ENCODE measurements at regions not wholly inside any gene's neighbourhood (a gene's known extent, or its start where the extent isn't known, plus 50 kb on each side); places are given as distances from the start of the nearest gene placed in this dataset.

DNA sequence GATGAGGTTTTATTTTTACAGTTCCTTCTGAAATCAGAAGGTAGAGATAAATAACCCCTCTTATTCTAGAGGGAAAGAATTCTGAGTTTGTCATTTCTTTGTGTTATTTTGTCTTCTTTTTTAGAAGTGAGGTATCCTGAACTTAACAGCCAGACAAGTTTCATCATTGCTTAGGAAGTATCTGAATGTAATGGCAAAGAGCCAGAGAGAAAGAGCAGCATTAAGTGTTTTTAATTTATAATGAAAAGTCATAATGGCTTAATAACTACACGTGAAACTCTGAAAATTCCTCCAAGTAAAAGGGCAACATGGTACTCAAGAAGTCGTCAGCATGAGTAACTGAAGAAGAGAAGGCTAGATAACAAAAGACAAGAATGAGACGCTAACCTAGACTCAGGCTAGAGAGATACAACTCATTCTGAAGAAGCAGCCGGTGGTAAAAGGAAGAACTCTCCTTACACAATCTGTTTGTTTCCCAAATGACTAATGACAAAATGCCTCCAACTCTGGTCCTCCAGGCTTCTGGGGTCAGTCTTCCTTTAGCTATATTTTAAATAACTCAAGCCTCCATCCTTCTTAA is 116.2 kb upstream of the NECTIN3 start:
- TF ChIP-seq, protein P1, sequence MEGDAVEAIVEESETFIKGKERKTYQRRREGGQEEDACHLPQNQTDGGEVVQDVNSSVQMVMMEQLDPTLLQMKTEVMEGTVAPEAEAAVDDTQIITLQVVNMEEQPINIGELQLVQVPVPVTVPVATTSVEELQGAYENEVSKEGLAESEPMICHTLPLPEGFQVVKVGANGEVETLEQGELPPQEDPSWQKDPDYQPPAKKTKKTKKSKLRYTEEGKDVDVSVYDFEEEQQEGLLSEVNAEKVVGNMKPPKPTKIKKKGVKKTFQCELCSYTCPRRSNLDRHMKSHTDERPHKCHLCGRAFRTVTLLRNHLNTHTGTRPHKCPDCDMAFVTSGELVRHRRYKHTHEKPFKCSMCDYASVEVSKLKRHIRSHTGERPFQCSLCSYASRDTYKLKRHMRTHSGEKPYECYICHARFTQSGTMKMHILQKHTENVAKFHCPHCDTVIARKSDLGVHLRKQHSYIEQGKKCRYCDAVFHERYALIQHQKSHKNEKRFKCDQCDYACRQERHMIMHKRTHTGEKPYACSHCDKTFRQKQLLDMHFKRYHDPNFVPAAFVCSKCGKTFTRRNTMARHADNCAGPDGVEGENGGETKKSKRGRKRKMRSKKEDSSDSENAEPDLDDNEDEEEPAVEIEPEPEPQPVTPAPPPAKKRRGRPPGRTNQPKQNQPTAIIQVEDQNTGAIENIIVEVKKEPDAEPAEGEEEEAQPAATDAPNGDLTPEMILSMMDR (conservative IDR thresholded peaks at IDR 0.05; ENCODE audit: low read depth, low read length): no peak
- Histone ChIP-seq H3K4me1 (ENCODE audit: low read depth, poor library complexity, severe bottlenecking) (no peaks in the 10 kb centered on the region), H3K4me3 (IDR thresholded peaks at IDR 0.05; ENCODE audit: insufficient read depth, low read depth, low read length) (no peak overlapping the region), H3K4me2 (no peak overlapping the region), H3K36me3 (ENCODE audit: insufficient read depth) (no peaks in the 10 kb centered on the region), H2AFZ (ENCODE audit: low read depth) (no peak overlapping the region), H3K9ac (no peak overlapping the region), H3K79me2 (ENCODE audit: insufficient read depth, low read depth) (no peaks in the 10 kb centered on the region), H3K27ac (no peak overlapping the region), H3K27me3 (ENCODE audit: insufficient read depth, low read depth) (no peaks in the 10 kb centered on the region), H4K20me1 (ENCODE audit: insufficient read depth) (no peaks in the 10 kb centered on the region)

DNA sequence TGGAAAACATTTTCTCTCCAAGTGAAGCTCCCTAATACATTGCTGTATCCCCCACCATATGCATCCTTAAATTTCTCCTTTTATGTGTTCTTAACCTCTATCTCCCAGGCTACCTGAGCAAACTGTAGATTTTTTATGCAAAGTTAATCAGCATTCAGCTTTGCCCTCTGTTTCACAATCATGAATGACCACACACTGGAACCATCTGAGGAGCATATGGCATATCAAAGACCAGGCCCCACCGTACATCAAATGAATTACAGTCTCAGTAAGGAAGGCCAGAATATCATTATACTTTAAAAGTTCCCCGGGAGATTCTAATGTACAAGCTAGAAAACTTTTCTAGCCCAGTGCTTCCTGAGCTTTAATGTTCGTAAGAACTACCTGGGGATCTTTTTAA is 115.5 kb upstream of the NECTIN3 start:
- Histone ChIP-seq H3K4me2 (no peak overlapping the region), H2AFZ (ENCODE audit: low read depth) (no peak overlapping the region), H3K79me2 (ENCODE audit: insufficient read depth, low read depth) (no peaks in the 10 kb centered on the region)

DNA sequence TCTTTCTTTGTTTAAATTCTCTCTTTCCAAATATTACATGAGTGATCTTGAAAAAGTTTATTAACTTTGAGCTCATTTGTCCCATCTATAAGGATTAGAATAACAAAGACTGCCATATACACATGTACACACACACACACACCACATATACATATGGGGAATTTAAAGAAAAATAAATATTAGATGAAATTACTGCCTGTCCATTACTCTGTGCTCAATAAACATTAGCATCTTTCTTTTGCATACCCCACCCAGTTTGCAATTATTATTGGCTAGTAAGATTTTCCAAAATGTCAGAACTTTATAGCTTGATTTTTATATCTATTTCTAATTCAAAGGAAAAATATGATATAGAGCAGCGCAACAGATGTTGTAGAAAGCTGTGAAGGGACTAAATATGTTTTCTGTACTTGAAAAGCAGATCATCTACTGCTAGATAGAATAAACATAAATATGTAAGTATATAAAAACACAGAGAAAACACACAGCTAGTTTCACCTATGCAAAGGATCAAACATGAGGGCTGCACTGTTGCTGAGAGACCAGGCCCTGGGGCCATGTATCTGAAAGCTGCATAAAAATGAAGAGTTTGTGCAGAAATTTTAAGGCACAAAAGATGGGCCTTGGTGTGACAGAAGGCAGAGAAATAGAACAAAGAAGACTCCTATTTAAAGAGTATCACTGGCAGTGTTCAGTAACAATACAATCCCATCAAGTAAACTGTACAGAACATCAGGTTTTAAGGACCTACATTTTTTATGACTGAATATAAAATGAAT is 114.2 kb upstream of the NECTIN3 start:
- H2AFZ ChIP-seq (ENCODE audit: low read depth): no peak overlapping the region
- H3K27ac ChIP-seq: no peak overlapping the region
- no peak overlapping the region for H3K4me3 ChIP-seq (IDR thresholded peaks at IDR 0.05; ENCODE audit: insufficient read depth, low read depth, low read length)
- H3K4me2 ChIP-seq: no peak overlapping the region
- H3K79me2 ChIP-seq (ENCODE audit: insufficient read depth, low read depth): no peaks in the 10 kb centered on the region
- H3K9ac ChIP-seq: no peak overlapping the region
- H4K20me1 ChIP-seq (ENCODE audit: insufficient read depth): no peaks in the 10 kb centered on the region
- H3K36me3 ChIP-seq (ENCODE audit: insufficient read depth): no peaks in the 10 kb centered on the region
- no peaks in the 10 kb centered on the region for H3K4me1 ChIP-seq (ENCODE audit: low read depth, poor library complexity, severe bottlenecking)
- TF ChIP-seq, protein P1 (conservative IDR thresholded peaks at IDR 0.05; ENCODE audit: low read depth, low read length): no peak
- H3K27me3 ChIP-seq (ENCODE audit: insufficient read depth, low read depth): no peaks in the 10 kb centered on the region

More for the DNA sequence above, 115.5 kb upstream of the NECTIN3 start:
- Histone ChIP-seq H3K27ac (no peak overlapping the region), H3K4me3 (IDR thresholded peaks at IDR 0.05; ENCODE audit: insufficient read depth, low read depth, low read length) (no peak overlapping the region), H3K36me3 (ENCODE audit: insufficient read depth) (no peaks in the 10 kb centered on the region), H3K27me3 (ENCODE audit: insufficient read depth, low read depth) (no peaks in the 10 kb centered on the region), H3K4me1 (ENCODE audit: low read depth, poor library complexity, severe bottlenecking) (no peaks in the 10 kb centered on the region), H4K20me1 (ENCODE audit: insufficient read depth) (no peaks in the 10 kb centered on the region), H3K9ac (no peak overlapping the region)
- TF ChIP-seq, protein P1 (conservative IDR thresholded peaks at IDR 0.05; ENCODE audit: low read depth, low read length): no peak

DNA sequence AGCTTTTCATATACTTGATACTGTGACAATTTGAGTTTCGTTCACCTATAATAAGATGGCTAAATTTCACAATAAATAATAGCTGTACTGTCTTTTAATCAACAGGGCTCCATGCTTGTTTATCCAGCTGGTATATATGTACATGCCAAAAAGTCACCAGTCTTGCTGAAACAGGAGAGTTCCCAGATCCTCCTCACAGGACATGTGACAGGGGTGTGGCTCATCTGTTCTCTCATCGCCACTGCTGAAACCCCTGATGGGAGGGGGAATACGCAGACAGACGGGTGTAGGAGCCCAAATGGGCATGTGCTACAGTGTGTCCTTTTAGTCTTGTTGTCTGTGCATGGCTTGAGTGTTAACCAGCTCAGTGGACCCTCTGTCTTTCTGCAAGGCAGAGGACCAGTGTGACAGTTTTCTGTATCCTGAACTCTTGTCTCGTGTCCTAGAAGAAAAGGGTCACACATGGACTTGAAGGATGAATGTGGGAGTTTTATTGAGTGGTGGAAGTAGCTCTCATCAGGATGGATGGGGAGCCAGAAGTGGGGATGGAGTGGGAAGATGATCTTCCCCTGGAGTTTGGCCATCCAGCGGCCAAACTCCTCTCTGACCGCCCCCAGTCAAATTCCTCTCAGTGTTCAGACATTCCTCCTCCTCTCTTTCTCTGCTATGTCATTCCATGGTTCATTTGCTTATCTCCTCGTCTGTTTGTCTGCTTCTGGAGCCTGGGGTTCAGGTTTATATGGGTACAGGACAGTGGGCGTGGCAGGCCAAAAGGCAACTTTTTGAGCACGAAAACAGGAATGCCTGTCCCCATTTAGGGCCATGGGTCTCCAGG is 113.1 kb upstream of the NECTIN3 start:
- no peaks in the 10 kb centered on the region for H3K4me1 ChIP-seq (ENCODE audit: low read depth, poor library complexity, severe bottlenecking)
- no peaks in the 10 kb centered on the region for H3K27me3 ChIP-seq (ENCODE audit: insufficient read depth, low read depth)
- no peak overlapping the region for H3K27ac ChIP-seq
- H2AFZ ChIP-seq (ENCODE audit: low read depth): no peak overlapping the region
- no peak overlapping the region for H3K4me3 ChIP-seq (IDR thresholded peaks at IDR 0.05; ENCODE audit: insufficient read depth, low read depth, low read length)
- no peak overlapping the region for H3K9ac ChIP-seq
- no peak overlapping the region for H3K4me2 ChIP-seq
- H4K20me1 ChIP-seq (ENCODE audit: insufficient read depth): no peaks in the 10 kb centered on the region
- H3K36me3 ChIP-seq (ENCODE audit: insufficient read depth): no peaks in the 10 kb centered on the region
- no peaks in the 10 kb centered on the region for H3K79me2 ChIP-seq (ENCODE audit: insufficient read depth, low read depth)
- TF ChIP-seq, protein P1 (conservative IDR thresholded peaks at IDR 0.05; ENCODE audit: low read depth, low read length): no peak
